Transverse colon (tissue), 4 donors: ENCODE measurements at regions not wholly inside any gene's neighbourhood (a gene's known extent, or its start where the extent isn't known, plus 50 kb on each side); places are given as distances from the start of the nearest gene placed in this dataset.

Experiments used
- DNase-seq: peaks from one replicate; pipeline ENCODE4 v3.0.0-alpha.2; 2019
- H3K27ac ChIP-seq, 4 donors: fragments of 200-600 bp; sonication (generic); 2 replicates each; pipeline ENCODE4 v1.5.1; 2016 to 2018; ENCODE audit warnings: inconsistent platforms in 4 of 4
- H3K27me3 ChIP-seq: fragments of 200-600 bp; sonication (generic); 2 replicates; pipeline ENCODE4 v1.5.1; 2017; ENCODE audit warnings: inconsistent platforms
- H3K36me3 ChIP-seq, 4 donors: fragments of 200-600 bp; sonication (generic); 2 replicates each; pipeline ENCODE4 v1.5.1; 2017 to 2019; ENCODE audit warnings: inconsistent platforms in 4 of 4
- H3K4me1 ChIP-seq, 4 donors: fragments of 200-600 bp; sonication (generic); 2 replicates each; pipeline ENCODE4 v1.5.1; 2017 to 2020; ENCODE audit warnings: inconsistent platforms in 4 of 4
- H3K4me3 ChIP-seq, 4 donors: fragments of 200-600 bp; sonication (generic); 1 replicate in 1 of 4; 2 replicates in 3 of 4; pipeline versions ENCODE4 v1.5.1 to v1.6.1; 2017 to 2019; ENCODE audit warnings: inconsistent platforms in 4 of 4
- H3K9me3 ChIP-seq, 2 donors: fragments of 200-600 bp; sonication (generic); 2 replicates each; pipeline ENCODE4 v1.5.1; 2017 to 2019; ENCODE audit warnings: inconsistent platforms in 2 of 2
- CTCF ChIP-seq, 5 experiments: fragments of 200-600 bp in 3 of 5; fragments of 450-650 bp in 2 of 5; sonication (generic) in 3 of 5; IDR thresholded peaks; 1 replicate in 2 of 5; 2 replicates in 3 of 5; pipeline ENCODE4 v1.5.1; 2016 to 2017; ENCODE audit warnings: antibody characterized with exemption in 5 of 5, inconsistent platforms in 3 of 5, mild to moderate bottlenecking in 2 of 5, moderate library complexity in 1 of 5
- EP300 ChIP-seq: sonication (generic); formaldehyde crosslinking; IDR thresholded peaks from one replicate; pipeline ENCODE4 v1.6.1; 2017; ENCODE audit warnings: antibody characterized with exemption, low read depth
- POLR2A ChIP-seq: fragments of 450-650 bp; IDR thresholded peaks from one replicate; pipeline ENCODE4 v1.6.1; 2016; ENCODE audit warnings: antibody characterized with exemption, mild to moderate bottlenecking, moderate library complexity
- POLR2AphosphoS5 ChIP-seq, 3 donors: sonication (generic); formaldehyde crosslinking; IDR thresholded peaks; one replicate each; pipeline ENCODE4 v1.6.1; 2016; ENCODE audit warnings: antibody characterized with exemption in 3 of 3
- WGBS, 2 donors: methylation state at CpG; one replicate each; pipeline ENCODE4 v1.1.5; 2018; ENCODE audit warnings: low coverage in 1 of 2; 5-methylcytosine and 5-hydroxymethylcytosine counted together
- in situ Hi-C, 4 donors: fragments of 200-750 bp; cut with MboI; loops; one replicate each; pipeline versions ENCODE4 v1.15.0 to v1.15.1; 2017; ENCODE audit warnings: low sequenced_read_pairs in 3 of 4, low pct_ligation_motif_present in 1 of 4, low pct_unique_long_range_greater_than_20kb in 1 of 4
- intact Hi-C: fragments of 100-400 bp; cut with DNase I; formaldehyde crosslinking; loops from one replicate; pipeline ENCODE4 v1.15.1; 2023; ENCODE audit warnings: low total_unique reads

- H3K4me3 ChIP-seq: no peak overlapping the region
- no peaks in the 10 kb centered on the region for H3K36me3 ChIP-seq
- TF ChIP-seq CTCF (IDR thresholded peaks at IDR 0.05) (no peak), POLR2AphosphoS5 (IDR thresholded peaks at IDR 0.05) (no peak)
- H3K27me3 ChIP-seq: no peaks in the 10 kb centered on the region
- DNase-seq: no peak
- H3K27ac ChIP-seq: no peak overlapping the region
- in situ Hi-C loops (no loop called here), intact Hi-C loops (no loop called here)
- no peaks in the 10 kb centered on the region for H3K4me1 ChIP-seq
- WGBS, 2 donors: 97 to 100% methylated on average over 2 of the region's 2 CpGs
- no peaks in the 10 kb centered on the region for H3K9me3 ChIP-seq
These were observed 234.8 kb upstream of the FOXN3 start for GRCh38 chr14:89651805-89652204.

- DNase-seq: no peak
- 82 to 97% methylated on average over 4 of the region's 4 CpGs for WGBS, 2 donors
- Histone ChIP-seq H3K4me3 (no peak overlapping the region), H3K27ac (no peak overlapping the region), H3K9me3 (no peaks in the 10 kb centered on the region), H3K4me1 (no peaks in the 10 kb centered on the region), H3K27me3 (no peaks in the 10 kb centered on the region), H3K36me3 (no peaks in the 10 kb centered on the region)
- TF ChIP-seq POLR2AphosphoS5 (IDR thresholded peaks at IDR 0.05) (no peak), CTCF (IDR thresholded peaks at IDR 0.05) (no peak), EP300 (no peak), POLR2A (no peak)
- in situ Hi-C loops: no loop called here
- intact Hi-C loops: no loop called here
These were observed 233.3 kb upstream of the FOXN3 start for GRCh38 chr14:89650077-89650978.

GRCh38 chr14:89649451-89650075 lies 232.5 kb upstream of the FOXN3 start:
- 79 to 86% methylated on average over 7 of the region's 7 CpGs for WGBS, 2 donors
- H3K4me3 ChIP-seq: no peak overlapping the region
- no peaks in the 10 kb centered on the region for H3K27me3 ChIP-seq
- intact Hi-C loops: no loop called here
- TF ChIP-seq POLR2A: no peak
- TF ChIP-seq CTCF (IDR thresholded peaks at IDR 0.05): no peak
- no peak for TF ChIP-seq POLR2AphosphoS5 (IDR thresholded peaks at IDR 0.05)
- TF ChIP-seq EP300: no peak
- H3K36me3 ChIP-seq: no peaks in the 10 kb centered on the region
- H3K27ac ChIP-seq: no peak overlapping the region
- peaks cover 0 to 4% (median 2%) of the 10 kb centered on the region in 4 donors for H3K4me1 ChIP-seq
- DNase-seq: no peak
- in situ Hi-C loops: no loop called here
- no peaks in the 10 kb centered on the region for H3K9me3 ChIP-seq

GRCh38 chr14:89648924-89649323 lies 231.9 kb upstream of the FOXN3 start:
- TF ChIP-seq POLR2AphosphoS5 (IDR thresholded peaks at IDR 0.05) (no peak), CTCF (IDR thresholded peaks at IDR 0.05) (no peak), POLR2A (no peak), EP300 (no peak)
- Histone ChIP-seq H3K36me3 (no peaks in the 10 kb centered on the region), H3K4me1 (peaks cover 0 to 8% (median 4%) of the 10 kb centered on the region in 4 donors), H3K27me3 (no peaks in the 10 kb centered on the region), H3K27ac (no peak overlapping the region), H3K4me3 (no peak overlapping the region), H3K9me3 (no peaks in the 10 kb centered on the region)
- 88 to 100% methylated on average over 2 to 5 of the region's 5 CpGs for WGBS, 2 donors
- intact Hi-C loops: no loop called here
- no peak for DNase-seq
- in situ Hi-C loops: no loop called here
